CD14-positive monocyte (primary cell): ENCODE measurements at regions not wholly inside any gene's neighbourhood (a gene's known extent, or its start where the extent isn't known, plus 50 kb on each side); places are given as distances from the start of the nearest gene placed in this dataset.

ENCODE experiments used
- DNase-seq, 3 donors: peaks; one replicate each; pipeline ENCODE4 v3.0.0-alpha.2; 2011 to 2022
- H2AFZ ChIP-seq: 2 replicates; pipeline ENCODE4 v1.6.0; 2012; ENCODE audit warnings: mild to moderate bottlenecking, low read depth, low read length, inconsistent platforms; ENCODE audit not compliant: insufficient read depth, poor library complexity, severe bottlenecking
- H3K27ac ChIP-seq, 2 donors: 1 replicate in 1 of 2; 2 replicates in 1 of 2; pipeline ENCODE4 v1.5.1; 2012 to 2013; ENCODE audit warnings: low read length in 2 of 2, control low read depth in 1 of 2, inconsistent platforms in 1 of 2, low read depth in 1 of 2, mild to moderate bottlenecking in 1 of 2
- H3K27me3 ChIP-seq, 2 donors: one replicate each; pipeline versions ENCODE4 v1.6.0 to v1.6.1; 2011 to 2013; ENCODE audit warnings: low read length in 2 of 2; ENCODE audit not compliant: control insufficient read depth in 2 of 2, insufficient read depth in 2 of 2
- H3K36me3 ChIP-seq, 2 donors: replicated peaks in 1 of 2; 1 replicate in 1 of 2; 2 replicates in 1 of 2; pipeline versions ENCODE4 v1.5.1 to v1.6.1; 2012 to 2013; ENCODE audit warnings: low read length in 2 of 2, control low read depth in 1 of 2, inconsistent platforms in 1 of 2, mild to moderate bottlenecking in 1 of 2; ENCODE audit not compliant: insufficient read depth in 2 of 2, control insufficient read depth in 1 of 2
- H3K4me1 ChIP-seq, 2 donors: 1 replicate in 1 of 2; 2 replicates in 1 of 2; pipeline versions ENCODE4 v1.5.1 to v1.6.1; 2012 to 2013; ENCODE audit warnings: low read length in 2 of 2, control low read depth in 1 of 2, inconsistent platforms in 1 of 2, mild to moderate bottlenecking in 1 of 2, moderate library complexity in 1 of 2; ENCODE audit not compliant: insufficient read depth in 2 of 2, control insufficient read depth in 1 of 2
- H3K4me2 ChIP-seq: replicated peaks from 2 replicates; pipeline ENCODE3; 2012; ENCODE audit warnings: low read length, moderate library complexity, mild to moderate bottlenecking; ENCODE audit not compliant: poor library complexity, severe bottlenecking; ENCODE audit errors: extremely low read depth
- H3K4me3 ChIP-seq, 3 experiments: fragments of 200-600 bp in 1 of 3; sonication (generic) in 1 of 3; replicated peaks in 1 of 3; 1 replicate in 2 of 3; 2 replicates in 1 of 3; pipeline ENCODE4 v1.5.1; 2011 to 2013; ENCODE audit warnings: low read length in 3 of 3, mild to moderate bottlenecking in 3 of 3, control low read depth in 2 of 3, low read depth in 2 of 3, inconsistent platforms in 1 of 3, moderate library complexity in 1 of 3
- H3K79me2 ChIP-seq: 2 replicates; pipeline ENCODE4 v1.6.0; 2012; ENCODE audit warnings: mild to moderate bottlenecking, control low read depth, inconsistent platforms, low read length, moderate library complexity; ENCODE audit not compliant: insufficient read depth
- H3K9ac ChIP-seq: 2 replicates; pipeline ENCODE4 v1.6.0; 2017; ENCODE audit warnings: low read length, mild to moderate bottlenecking; ENCODE audit not compliant: insufficient read depth, poor library complexity, severe bottlenecking
- H3K9me3 ChIP-seq, 2 donors: replicated peaks in 1 of 2; 1 replicate in 1 of 2; 2 replicates in 1 of 2; pipeline versions ENCODE4 v1.5.1 to v1.6.1; 2012 to 2013; ENCODE audit warnings: low read length in 2 of 2, control low read depth in 1 of 2; ENCODE audit not compliant: control insufficient read depth in 1 of 2, insufficient read depth in 1 of 2
- H4K20me1 ChIP-seq: 2 replicates; pipeline ENCODE4 v1.6.0; 2012; ENCODE audit warnings: mild to moderate bottlenecking, low read length, control low read depth, moderate library complexity; ENCODE audit not compliant: insufficient read depth
- H3K27ac Mint-ChIP-seq, 7 donors: one replicate each; pipeline ENCODE4 v1.8.0; 2020; ENCODE audit warnings: mild to moderate bottlenecking in 7 of 7, mixed read lengths in 7 of 7, moderate library complexity in 6 of 7, inconsistent platforms in 2 of 7
- H3K27me3 Mint-ChIP-seq, 3 donors: one replicate each; pipeline ENCODE4 v1.8.0; 2021 to 2022; ENCODE audit warnings: low read depth in 3 of 3, mild to moderate bottlenecking in 3 of 3, mixed read lengths in 3 of 3, moderate library complexity in 3 of 3, inconsistent platforms in 1 of 3
- H3K36me3 Mint-ChIP-seq, 2 donors: one replicate each; pipeline ENCODE4 v1.8.0; 2020; ENCODE audit warnings: mixed read lengths in 2 of 2, inconsistent platforms in 1 of 2, mild to moderate bottlenecking in 1 of 2
- H3K4me1 Mint-ChIP-seq: one replicate; pipeline ENCODE4 v1.8.0; 2020; ENCODE audit warnings: mild to moderate bottlenecking, mixed read lengths
- H3K4me3 Mint-ChIP-seq, 2 donors: one replicate each; pipeline ENCODE4 v1.8.0; 2020; ENCODE audit warnings: mild to moderate bottlenecking in 2 of 2, mixed read lengths in 2 of 2, moderate library complexity in 1 of 2
- H3K9me3 Mint-ChIP-seq, 7 donors: one replicate each; pipeline ENCODE4 v1.8.0; 2020 to 2022; ENCODE audit warnings: mixed read lengths in 7 of 7, mild to moderate bottlenecking in 6 of 7, moderate library complexity in 6 of 7, inconsistent platforms in 2 of 7
- WGBS: methylation state at CpG from one replicate; pipeline ENCODE4 v1.1.5; 2013; ENCODE audit warnings: missing lambda C conversion rate; ENCODE audit not compliant: insufficient coverage; 5-methylcytosine and 5-hydroxymethylcytosine counted together
- intact Hi-C, 2 donors: fragments of 100-400 bp; cut with micrococcal nuclease; formaldehyde crosslinking; loops; one replicate each; pipeline versions ENCODE4 v1.15.0 to v1.15.1; 2023
- TF ChIP-seq, protein P1 (sequence below): fragments of 200-600 bp; IDR thresholded peaks from one replicate; pipeline ENCODE4 v1.8.0; 2022; ENCODE audit warnings: antibody characterized with exemption, mild to moderate bottlenecking

DNA sequence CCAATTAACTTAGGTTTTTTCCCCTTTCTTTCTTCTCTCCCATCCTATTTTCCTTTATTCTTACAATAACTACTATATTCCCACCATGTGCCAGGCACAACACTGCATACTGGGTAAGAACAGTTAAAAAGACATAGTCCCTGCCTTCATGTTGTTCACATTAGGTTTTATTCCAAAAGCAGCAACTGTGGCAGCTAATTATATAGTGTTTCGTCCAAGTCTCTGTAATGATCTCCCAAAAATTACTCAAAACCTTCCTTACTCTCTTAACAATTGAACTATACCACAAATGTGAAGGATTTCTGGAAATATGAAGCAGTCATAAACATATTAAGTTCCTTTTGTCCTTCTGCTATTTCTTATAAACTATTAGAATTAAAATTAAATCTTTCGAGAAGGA is 184.1 kb upstream of the C11orf58 start:
- Histone ChIP-seq H3K4me2 (no peak overlapping the region), H3K27ac (no peak overlapping the region), H3K4me1 (no peaks in the 10 kb centered on the region), H3K9ac (no peak overlapping the region), H4K20me1 (no peaks in the 10 kb centered on the region), H2AFZ (no peak overlapping the region), H3K36me3 (no peaks in the 10 kb centered on the region), H3K4me3 (no peak overlapping the region), H3K27me3 (no peaks in the 10 kb centered on the region), H3K9me3 (no peaks in the 10 kb centered on the region), H3K79me2 (no peaks in the 10 kb centered on the region)
- H3K4me3 Mint-ChIP-seq: no peak overlapping the region
- H3K4me1 Mint-ChIP-seq: no peaks in the 10 kb centered on the region
- H3K36me3 Mint-ChIP-seq: no peaks in the 10 kb centered on the region
- intact Hi-C loops: no loop called here
- peaks cover 0 to 2% (median 0%) of the 10 kb centered on the region in 3 donors for H3K27me3 Mint-ChIP-seq
- peaks cover 0 to 4% (median 0%) of the 10 kb centered on the region in 7 donors for H3K9me3 Mint-ChIP-seq
- TF ChIP-seq, protein P1, sequence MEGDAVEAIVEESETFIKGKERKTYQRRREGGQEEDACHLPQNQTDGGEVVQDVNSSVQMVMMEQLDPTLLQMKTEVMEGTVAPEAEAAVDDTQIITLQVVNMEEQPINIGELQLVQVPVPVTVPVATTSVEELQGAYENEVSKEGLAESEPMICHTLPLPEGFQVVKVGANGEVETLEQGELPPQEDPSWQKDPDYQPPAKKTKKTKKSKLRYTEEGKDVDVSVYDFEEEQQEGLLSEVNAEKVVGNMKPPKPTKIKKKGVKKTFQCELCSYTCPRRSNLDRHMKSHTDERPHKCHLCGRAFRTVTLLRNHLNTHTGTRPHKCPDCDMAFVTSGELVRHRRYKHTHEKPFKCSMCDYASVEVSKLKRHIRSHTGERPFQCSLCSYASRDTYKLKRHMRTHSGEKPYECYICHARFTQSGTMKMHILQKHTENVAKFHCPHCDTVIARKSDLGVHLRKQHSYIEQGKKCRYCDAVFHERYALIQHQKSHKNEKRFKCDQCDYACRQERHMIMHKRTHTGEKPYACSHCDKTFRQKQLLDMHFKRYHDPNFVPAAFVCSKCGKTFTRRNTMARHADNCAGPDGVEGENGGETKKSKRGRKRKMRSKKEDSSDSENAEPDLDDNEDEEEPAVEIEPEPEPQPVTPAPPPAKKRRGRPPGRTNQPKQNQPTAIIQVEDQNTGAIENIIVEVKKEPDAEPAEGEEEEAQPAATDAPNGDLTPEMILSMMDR: no peak
- WGBS: no CpG with 5 or more reads among the region's 2 CpGs
- no peak for DNase-seq
- no peak overlapping the region for H3K27ac Mint-ChIP-seq

DNA sequence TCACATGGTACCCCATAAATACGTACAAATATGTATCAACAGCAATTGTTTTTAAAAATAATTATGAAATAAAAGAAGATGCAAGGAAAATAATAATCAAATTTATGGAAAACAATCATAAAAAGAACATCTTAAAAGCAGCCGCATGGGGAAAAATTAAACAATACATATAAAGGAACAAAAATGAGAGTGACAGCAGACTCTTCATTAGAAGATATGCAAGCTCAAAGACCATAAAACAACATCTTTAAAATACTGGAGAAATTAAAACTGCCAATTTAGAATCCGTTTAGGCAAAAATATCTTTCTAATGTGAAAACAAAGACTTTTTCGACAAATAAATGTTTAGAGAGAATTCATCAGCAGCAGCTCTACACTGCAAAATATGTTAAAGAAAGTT is 190.6 kb upstream of the C11orf58 start:
- Histone ChIP-seq H3K79me2 (no peaks in the 10 kb centered on the region), H3K9ac (no peak overlapping the region), H3K4me2 (no peak overlapping the region), H3K4me3 (no peak overlapping the region), H3K27me3 (no peaks in the 10 kb centered on the region), H3K9me3 (peaks cover 0 to 4% of the 10 kb centered on the region in 2 donors), H3K4me1 (no peaks in the 10 kb centered on the region), H3K36me3 (no peaks in the 10 kb centered on the region), H3K27ac (no peak overlapping the region), H4K20me1 (no peaks in the 10 kb centered on the region), H2AFZ (no peak overlapping the region)
- intact Hi-C loops: no loop called here
- Mint-ChIP-seq H3K27me3 (peaks cover 0 to 3% (median 2%) of the 10 kb centered on the region in 3 donors), H3K9me3 (peaks cover 0 to 6% (median 4%) of the 10 kb centered on the region in 7 donors), H3K27ac (no peak overlapping the region), H3K36me3 (no peaks in the 10 kb centered on the region), H3K4me1 (no peaks in the 10 kb centered on the region), H3K4me3 (no peak overlapping the region)
- TF ChIP-seq, protein P1: no peak
- no CpG with 5 or more reads among the region's 4 CpGs for WGBS
- DNase-seq: no peak
